ENCODE measurements at regions not wholly inside any gene's neighbourhood (a gene's known extent, or its start where the extent isn't known, plus 50 kb on each side); places are given as distances from the start of the nearest gene placed in this dataset.

DNA sequence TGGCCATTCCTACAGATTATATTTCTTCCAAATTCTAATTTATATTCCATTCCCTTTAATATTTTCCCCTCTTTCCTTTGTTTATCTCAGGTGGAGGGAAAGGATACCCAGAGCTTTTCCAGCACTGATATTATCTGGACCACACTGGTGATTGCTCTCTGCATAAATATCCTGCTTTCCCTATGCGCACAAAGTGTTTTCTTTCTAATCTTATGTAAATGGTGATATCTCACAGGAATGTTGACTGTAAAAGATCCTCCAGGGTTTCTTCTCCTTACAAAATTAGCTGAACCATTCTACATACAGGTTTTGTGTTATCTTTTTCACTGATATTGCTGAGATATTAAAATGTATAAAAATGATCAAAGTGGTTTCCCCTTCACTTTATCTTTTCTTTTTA, 59.1 kb upstream of the GALNT13 start:
- 15 to 23% methylated on average over 1 of the region's 1 CpG for WGBS, 2 donors
- FAIRE-seq (no peak), DNase-seq (no peak), ATAC-seq (no peak)
- intact Hi-C loops (cut with DNase I), result no loop called here
- H3K4me1 ChIP-seq, result no peaks in the 10 kb centered on the region
- H3K27me3 ChIP-seq, result no peaks in the 10 kb centered on the region
- H3K36me3 ChIP-seq, result no peaks in the 10 kb centered on the region
- TF ChIP-seq, protein P1, sequence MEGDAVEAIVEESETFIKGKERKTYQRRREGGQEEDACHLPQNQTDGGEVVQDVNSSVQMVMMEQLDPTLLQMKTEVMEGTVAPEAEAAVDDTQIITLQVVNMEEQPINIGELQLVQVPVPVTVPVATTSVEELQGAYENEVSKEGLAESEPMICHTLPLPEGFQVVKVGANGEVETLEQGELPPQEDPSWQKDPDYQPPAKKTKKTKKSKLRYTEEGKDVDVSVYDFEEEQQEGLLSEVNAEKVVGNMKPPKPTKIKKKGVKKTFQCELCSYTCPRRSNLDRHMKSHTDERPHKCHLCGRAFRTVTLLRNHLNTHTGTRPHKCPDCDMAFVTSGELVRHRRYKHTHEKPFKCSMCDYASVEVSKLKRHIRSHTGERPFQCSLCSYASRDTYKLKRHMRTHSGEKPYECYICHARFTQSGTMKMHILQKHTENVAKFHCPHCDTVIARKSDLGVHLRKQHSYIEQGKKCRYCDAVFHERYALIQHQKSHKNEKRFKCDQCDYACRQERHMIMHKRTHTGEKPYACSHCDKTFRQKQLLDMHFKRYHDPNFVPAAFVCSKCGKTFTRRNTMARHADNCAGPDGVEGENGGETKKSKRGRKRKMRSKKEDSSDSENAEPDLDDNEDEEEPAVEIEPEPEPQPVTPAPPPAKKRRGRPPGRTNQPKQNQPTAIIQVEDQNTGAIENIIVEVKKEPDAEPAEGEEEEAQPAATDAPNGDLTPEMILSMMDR (IDR thresholded peaks at IDR 0.05), result no peak
- no peak overlapping the region for H3K27ac ChIP-seq
- no peak overlapping the region for H3K4me3 ChIP-seq
- H3K9me3 ChIP-seq, result no peaks in the 10 kb centered on the region

DNA sequence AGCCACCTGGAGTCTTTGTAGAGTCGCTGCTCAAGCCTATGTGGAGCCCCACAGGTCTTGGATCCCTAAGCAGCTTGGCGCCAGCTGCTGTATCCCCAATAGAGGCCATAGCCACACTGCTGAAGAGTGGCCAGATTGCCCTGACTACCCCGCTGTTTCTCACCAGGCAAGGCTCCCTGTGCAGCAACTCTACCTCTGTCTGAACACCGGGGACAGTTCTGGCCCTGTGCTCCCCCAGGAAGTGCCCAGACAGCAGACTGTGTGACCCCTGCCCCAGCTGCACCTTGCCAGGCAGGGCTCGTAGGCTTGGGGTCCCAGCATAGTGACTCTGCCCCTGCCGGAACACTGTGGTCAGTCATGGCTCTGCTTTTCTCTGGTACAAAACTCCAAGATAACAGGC, 53.5 kb upstream of the GALNT13 start:
- Histone ChIP-seq H3K4me3 (no peak overlapping the region), H3K27ac (no peak overlapping the region), H3K36me3 (no peaks in the 10 kb centered on the region), H3K27me3 (no peaks in the 10 kb centered on the region), H3K9me3 (no peaks in the 10 kb centered on the region), H3K4me1 (no peaks in the 10 kb centered on the region)
- 65 to 77% methylated on average over 6 of the region's 6 CpGs for WGBS, 2 donors
- FAIRE-seq, result no peak
- DNase-seq, result peak in 2 of 6 donors; percentile 30 to 36
- no peak for ATAC-seq
- TF ChIP-seq, protein P1 (IDR thresholded peaks at IDR 0.05), result no peak
- intact Hi-C loops (cut with DNase I), result no loop called here

DNA sequence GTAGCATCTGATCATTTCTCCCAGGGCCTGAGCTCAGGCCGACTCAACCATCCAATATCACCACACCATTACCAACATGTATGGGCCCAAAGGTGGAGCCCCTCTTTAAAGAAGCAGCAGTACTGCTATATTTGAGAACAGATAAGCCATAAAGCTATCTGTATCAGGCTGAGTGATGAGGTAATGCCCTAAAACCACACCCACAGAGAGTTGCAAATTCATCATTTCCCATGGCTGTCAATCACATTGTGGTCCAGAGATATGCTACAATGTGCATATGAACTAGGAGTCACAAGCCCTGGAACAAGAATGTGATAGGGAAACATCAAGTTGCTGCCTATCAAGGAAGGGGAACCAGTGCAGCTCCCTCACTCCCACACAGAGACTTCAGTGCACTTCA, 52.6 kb upstream of the GALNT13 start:
- no peak overlapping the region for H3K27ac ChIP-seq
- FAIRE-seq, result no peak
- H3K4me1 ChIP-seq, result no peaks in the 10 kb centered on the region
- no peak for DNase-seq
- TF ChIP-seq, protein P1 (IDR thresholded peaks at IDR 0.05), result no peak
- no peaks in the 10 kb centered on the region for H3K9me3 ChIP-seq
- no peaks in the 10 kb centered on the region for H3K27me3 ChIP-seq
- no peak overlapping the region for H3K4me3 ChIP-seq
- no peaks in the 10 kb centered on the region for H3K36me3 ChIP-seq
- ATAC-seq, result no peak
- WGBS, 2 donors, result 47 to 62% methylated on average over 1 of the region's 1 CpG
- intact Hi-C loops (cut with DNase I), result no loop called here

DNA sequence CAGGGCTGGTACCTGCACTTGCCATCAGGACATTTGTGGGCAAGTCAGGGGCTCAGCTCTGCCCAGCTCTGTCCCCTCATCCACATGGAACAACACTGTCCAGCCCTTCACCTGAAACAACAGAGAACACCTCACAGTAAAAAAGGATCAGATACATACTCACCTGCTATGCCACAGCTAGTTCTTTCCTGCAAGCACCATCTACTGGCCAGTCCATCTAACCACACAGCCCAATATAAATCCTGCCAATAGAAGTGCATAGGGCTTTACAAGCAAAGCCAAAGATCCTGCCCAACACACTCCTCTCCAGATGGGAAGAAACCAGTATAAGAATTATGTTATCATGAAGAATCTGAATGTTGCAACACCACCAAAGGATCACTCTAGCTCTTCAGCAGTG, 52.2 kb upstream of the GALNT13 start:
- DNase-seq (no peak), ATAC-seq (no peak), FAIRE-seq (no peak)
- Histone ChIP-seq H3K27me3 (no peaks in the 10 kb centered on the region), H3K27ac (no peak overlapping the region), H3K4me3 (no peak overlapping the region), H3K36me3 (no peaks in the 10 kb centered on the region), H3K4me1 (no peaks in the 10 kb centered on the region), H3K9me3 (no peaks in the 10 kb centered on the region)
- intact Hi-C loops (cut with DNase I), result no loop called here
- TF ChIP-seq, protein P1 (IDR thresholded peaks at IDR 0.05), result no peak

Measured in pancreas (tissue), 10 donors.